Muscle layer of colon (tissue), 2 donors: ENCODE measurements at regions not wholly inside any gene's neighbourhood (a gene's known extent, or its start where the extent isn't known, plus 50 kb on each side); places are given as distances from the start of the nearest gene placed in this dataset.
"Not testable (repeated sequence)": the region's sequence is repeated elsewhere in the genome, so short reads cannot be mapped to it uniquely, and the experiment has no call there.

Experiments
- H3K27ac ChIP-seq: one replicate; pipeline ENCODE4 v1.7.0; 2013; ENCODE audit warnings: low read depth, mild to moderate bottlenecking, low read length, moderate library complexity
- H3K27me3 ChIP-seq, 2 donors: one replicate each; pipeline ENCODE4 v1.7.0; 2013; ENCODE audit warnings: low read length in 2 of 2, mild to moderate bottlenecking in 2 of 2; ENCODE audit not compliant: insufficient read depth in 2 of 2, control insufficient read depth in 1 of 2
- H3K36me3 ChIP-seq: one replicate; pipeline ENCODE4 v1.7.0; 2013; ENCODE audit warnings: mild to moderate bottlenecking, low read length; ENCODE audit not compliant: insufficient read depth
- H3K4me1 ChIP-seq: one replicate; pipeline ENCODE4 v1.7.0; 2013; ENCODE audit warnings: mild to moderate bottlenecking, low read length; ENCODE audit not compliant: insufficient read depth
- H3K4me3 ChIP-seq, 2 donors: one replicate each; pipeline ENCODE4 v1.7.0; 2013; ENCODE audit warnings: low read length in 2 of 2, low read depth in 1 of 2, mild to moderate bottlenecking in 1 of 2, moderate library complexity in 1 of 2
- H3K9ac ChIP-seq: one replicate; pipeline ENCODE4 v1.7.0; 2013; ENCODE audit warnings: low read length
- H3K9me3 ChIP-seq: one replicate; pipeline ENCODE4 v1.7.0; 2013; ENCODE audit warnings: mild to moderate bottlenecking, low read length
- donor health status: abdominal sarcoma.
- donor health status: Adenocarcinoma of cecum.

DNA sequence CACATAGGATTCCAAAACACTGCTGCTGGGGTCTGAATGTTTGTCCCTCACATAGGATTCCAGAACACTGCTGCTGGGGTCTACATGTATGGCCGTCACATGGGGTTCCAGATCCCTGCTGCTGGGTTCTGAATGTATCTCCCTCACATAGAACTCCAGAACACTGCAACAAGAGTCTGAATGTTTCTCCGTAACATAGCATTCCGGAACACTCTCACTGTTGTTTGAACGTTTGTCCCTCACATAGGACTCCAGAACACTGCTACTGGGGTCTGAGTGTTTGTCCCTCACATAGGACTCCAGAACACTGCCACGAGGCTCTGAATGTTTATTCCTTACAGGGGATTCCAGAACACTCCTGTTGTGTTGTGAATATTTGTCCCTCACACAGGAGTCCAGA is 216.8 kb downstream of the FOXD4L6 start:
- Histone ChIP-seq H3K9ac (no peak overlapping the region), H3K36me3 (no peaks in the 10 kb centered on the region), H3K9me3 (peaks cover 100% of the 10 kb centered on the region), H3K27ac (no peak overlapping the region), H3K4me3 (peak overlapping the region in 1 of 2 donors; percentile 36), H3K27me3 (no peaks in the 10 kb centered on the region), H3K4me1 (no peaks in the 10 kb centered on the region)

DNA sequence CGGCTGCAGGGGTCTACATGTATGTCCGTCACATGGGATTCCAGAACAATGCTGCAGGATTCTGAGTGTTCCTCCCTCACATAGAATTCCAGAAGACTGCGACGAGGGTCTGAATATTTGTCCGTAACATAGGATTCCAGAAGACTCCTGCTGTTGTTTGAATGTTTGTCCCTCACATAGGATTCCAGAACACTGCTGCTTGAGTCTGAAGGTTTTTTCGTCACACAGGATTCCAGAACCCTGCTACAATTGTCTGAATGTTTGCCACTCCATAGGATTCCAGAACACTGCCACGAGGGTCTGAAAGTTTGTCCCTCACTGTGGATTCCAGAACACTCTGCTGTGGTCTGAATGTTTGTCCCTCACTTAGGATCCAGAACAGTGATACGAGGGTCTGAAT is 217.5 kb downstream of the FOXD4L6 start:
- H3K9ac ChIP-seq, H3K4me1 ChIP-seq, H3K27ac ChIP-seq, H3K36me3 ChIP-seq, H3K27me3 ChIP-seq: not testable (repeated sequence)
- Histone ChIP-seq H3K4me3 (peak overlapping the region in 1 of 2 donors; percentile 36), H3K9me3 (peaks cover 98% of the 10 kb centered on the region)

DNA sequence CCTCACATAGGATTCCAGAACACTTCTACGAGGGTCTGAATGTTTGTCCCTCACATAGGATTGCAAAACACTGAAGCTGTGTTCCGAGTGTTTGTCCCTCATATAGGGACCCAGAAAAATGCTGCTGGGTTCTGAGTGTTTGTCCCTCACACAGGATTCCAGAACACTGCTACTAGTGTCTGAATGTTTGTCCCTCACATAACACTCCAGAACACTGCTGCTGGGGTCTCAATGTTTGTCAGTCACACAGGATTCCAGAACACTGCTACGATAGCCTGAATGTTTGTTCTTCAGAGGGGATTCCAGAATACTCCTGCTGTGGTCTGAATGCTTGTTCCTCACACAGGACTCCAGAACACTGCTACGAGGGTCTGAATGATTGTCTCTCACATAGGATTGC is 218.7 kb downstream of the FOXD4L6 start:
- peaks cover 98% of the 10 kb centered on the region for H3K9me3 ChIP-seq
- peak overlapping the region in 1 of 2 donors; percentile 36 for H3K4me3 ChIP-seq
- H3K9ac ChIP-seq, result no peak overlapping the region
- H3K27ac ChIP-seq, result no peak overlapping the region
- no peaks in the 10 kb centered on the region for H3K27me3 ChIP-seq
- H3K4me1 ChIP-seq, result no peaks in the 10 kb centered on the region
- no peaks in the 10 kb centered on the region for H3K36me3 ChIP-seq

DNA sequence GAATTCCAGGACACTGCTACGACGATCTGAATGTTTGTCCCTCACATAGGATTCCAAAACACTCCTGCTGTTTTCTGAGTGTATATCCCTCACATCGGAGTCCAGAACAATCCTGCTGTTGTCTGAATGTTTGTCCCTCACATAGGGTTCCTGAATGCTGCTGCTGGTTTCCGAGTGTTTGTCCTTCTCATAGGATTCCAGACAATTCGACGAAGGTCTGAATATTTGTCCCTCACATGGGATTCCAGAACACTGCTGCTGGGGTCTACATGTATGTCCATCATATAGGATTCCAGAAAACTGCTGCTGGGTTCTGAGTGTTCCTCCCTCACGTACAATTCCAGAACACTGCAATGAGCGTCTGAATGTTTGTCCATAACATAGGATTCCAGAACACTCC is 219.4 kb downstream of the FOXD4L6 start:
- not testable (repeated sequence) for H3K4me1 ChIP-seq, H3K27me3 ChIP-seq, H3K9ac ChIP-seq, H3K27ac ChIP-seq, H3K36me3 ChIP-seq
- peak overlapping the region; percentile 1 to 36 for H3K4me3 ChIP-seq
- peaks cover 97% of the 10 kb centered on the region for H3K9me3 ChIP-seq

DNA sequence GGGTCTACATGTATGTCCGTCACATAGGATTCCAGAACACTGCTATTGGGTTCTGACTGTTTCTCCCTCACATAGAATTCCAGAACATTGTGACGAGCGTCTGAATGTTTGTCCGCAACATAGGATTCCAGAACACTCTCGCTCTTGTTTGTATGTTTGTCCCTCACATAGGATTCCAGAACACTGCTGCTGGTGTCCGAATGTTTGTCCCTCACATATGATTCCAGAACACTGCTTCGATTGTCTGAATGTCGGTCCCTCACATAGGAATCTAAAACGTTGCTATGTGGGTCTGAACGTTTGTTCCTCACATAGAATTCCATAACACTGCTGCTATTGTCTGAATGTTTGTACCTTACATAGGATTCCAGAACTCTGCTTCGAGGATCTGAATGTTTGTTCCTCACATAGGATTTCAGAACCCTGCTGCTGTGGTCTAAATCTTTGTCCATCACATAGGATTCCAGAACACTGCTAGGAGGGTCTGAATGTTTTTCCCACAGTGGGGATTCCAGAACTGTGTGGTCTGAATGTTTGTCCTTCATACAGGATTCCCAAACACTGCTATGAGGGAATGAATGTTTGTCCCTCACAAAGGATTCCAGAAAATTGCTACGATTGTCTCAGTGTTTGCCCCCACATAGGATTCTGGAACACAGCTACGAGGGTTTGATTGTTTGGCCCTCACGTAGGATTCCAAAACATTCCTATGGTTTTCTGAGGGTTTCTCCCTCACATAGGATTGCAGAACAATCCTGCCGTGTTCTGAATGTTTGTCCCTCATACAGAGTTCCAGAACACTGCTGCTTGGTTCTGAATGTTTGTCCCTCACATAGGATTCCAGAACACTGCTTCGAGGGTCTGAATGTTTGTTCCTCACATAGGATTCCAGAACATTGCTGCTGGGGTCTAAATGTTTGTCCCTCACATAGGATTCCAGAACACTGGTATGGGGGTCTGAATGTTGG is 220.5 kb downstream of the FOXD4L6 start:
- no peaks in the 10 kb centered on the region for H3K4me1 ChIP-seq
- H3K36me3 ChIP-seq, result no peaks in the 10 kb centered on the region
- H3K9me3 ChIP-seq, result peaks cover 95% of the 10 kb centered on the region
- no peak overlapping the region for H3K9ac ChIP-seq
- no peak overlapping the region for H3K27ac ChIP-seq
- peak overlapping the region in 1 of 2 donors; percentile 32 for H3K4me3 ChIP-seq
- H3K27me3 ChIP-seq, result no peaks in the 10 kb centered on the region

DNA sequence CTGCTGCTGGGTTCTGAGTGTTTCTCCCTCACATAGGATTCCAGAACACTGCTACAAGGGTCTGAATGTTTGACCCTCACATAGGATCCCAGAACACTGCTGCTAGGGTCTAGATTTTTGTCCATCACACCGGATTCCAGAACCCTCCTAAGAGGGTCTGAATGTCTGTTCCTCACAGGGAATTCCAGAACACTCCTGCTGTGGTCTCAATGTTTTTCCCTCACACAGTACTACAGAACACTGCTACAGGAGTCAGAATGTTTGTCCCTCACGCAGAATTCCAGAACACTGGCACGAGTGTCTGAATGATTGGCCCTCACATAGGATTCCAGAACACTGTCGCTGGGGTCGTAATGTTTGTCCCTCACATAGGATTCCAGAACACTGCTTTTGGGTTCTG is 221.6 kb downstream of the FOXD4L6 start:
- H3K4me3 ChIP-seq, H3K27ac ChIP-seq, H3K27me3 ChIP-seq, H3K4me1 ChIP-seq, H3K36me3 ChIP-seq, H3K9ac ChIP-seq: not testable (repeated sequence)
- peaks cover 95% of the 10 kb centered on the region for H3K9me3 ChIP-seq

DNA sequence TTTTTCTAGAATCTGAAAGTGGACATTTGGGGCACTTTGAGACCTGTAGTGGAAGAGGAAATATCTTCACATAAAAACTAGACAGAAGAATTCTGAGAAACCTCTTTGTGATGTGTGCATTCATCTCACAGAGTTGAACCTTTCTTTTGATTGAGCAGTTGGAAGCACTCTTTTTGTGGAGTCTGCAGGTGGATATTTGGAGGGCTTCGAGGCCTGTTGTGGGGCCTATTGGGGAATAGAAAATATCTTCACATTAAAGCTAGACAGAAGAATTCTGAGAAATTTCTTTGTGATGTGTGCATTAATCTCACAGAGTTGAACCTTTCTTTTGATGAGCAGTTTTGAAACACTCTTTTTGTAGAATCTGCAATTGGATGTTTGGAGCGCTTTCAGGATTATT is 236.2 kb downstream of the FOXD4L6 start:
- not testable (repeated sequence) for H3K4me1 ChIP-seq, H3K36me3 ChIP-seq, H3K27me3 ChIP-seq, H3K9ac ChIP-seq, H3K27ac ChIP-seq, H3K4me3 ChIP-seq
- peaks cover 58% of the 10 kb centered on the region for H3K9me3 ChIP-seq

DNA sequence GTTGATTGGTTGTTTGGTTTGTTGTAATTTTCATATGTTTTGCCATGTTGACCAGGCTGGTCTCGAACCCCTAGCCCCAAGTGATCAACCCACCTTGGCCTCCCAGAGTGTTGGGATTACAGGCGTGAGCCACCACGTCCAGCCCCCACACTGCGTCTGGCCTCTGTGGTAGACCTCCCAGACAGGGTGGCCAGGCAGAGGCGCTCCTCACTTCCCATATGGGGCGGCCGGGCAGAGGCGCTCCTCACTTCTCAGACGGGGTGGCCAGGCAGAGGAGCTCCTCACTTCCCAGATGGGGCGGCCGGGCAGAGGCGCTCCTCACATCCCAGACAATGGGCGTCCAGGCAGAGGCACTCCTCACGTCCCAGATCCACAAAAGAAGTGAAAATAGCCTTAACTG is 242.6 kb downstream of the FOXD4L6 start:
- peaks cover 43% of the 10 kb centered on the region for H3K9me3 ChIP-seq
- H3K4me1 ChIP-seq, H3K4me3 ChIP-seq, H3K36me3 ChIP-seq, H3K27me3 ChIP-seq, H3K9ac ChIP-seq, H3K27ac ChIP-seq: not testable (repeated sequence)

DNA sequence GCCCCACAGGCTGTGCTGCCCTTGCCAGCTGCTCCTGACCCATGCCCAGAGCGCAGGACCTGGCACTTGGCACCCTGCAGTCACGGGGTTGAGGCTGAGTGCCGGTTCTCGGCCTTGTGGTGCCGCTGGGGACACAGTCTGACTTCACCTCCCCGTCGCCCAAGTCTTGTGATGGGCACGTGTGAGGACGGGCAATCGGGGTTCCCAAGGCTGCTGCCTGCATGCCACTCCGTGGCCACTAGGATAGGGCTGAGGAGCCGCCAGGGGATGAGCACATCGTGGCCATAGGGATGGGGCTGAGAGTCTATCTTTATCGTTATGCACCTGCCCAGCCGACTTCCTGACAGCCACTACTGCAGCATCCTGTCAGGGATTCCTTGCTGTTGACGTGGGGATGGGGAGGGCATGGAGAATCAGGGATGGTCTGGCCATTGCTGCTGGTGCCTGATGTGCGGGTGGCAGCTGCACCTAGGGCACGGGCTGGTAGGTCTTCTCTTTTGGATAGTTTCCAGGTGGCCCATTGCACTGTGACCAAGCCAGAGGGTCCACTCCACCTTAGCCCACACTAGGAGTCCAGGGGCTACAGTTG is 243.5 kb downstream of the FOXD4L6 start:
- peaks cover 43% of the 10 kb centered on the region for H3K9me3 ChIP-seq
- not testable (repeated sequence) for H3K27ac ChIP-seq, H3K4me3 ChIP-seq, H3K27me3 ChIP-seq, H3K4me1 ChIP-seq, H3K9ac ChIP-seq, H3K36me3 ChIP-seq

DNA sequence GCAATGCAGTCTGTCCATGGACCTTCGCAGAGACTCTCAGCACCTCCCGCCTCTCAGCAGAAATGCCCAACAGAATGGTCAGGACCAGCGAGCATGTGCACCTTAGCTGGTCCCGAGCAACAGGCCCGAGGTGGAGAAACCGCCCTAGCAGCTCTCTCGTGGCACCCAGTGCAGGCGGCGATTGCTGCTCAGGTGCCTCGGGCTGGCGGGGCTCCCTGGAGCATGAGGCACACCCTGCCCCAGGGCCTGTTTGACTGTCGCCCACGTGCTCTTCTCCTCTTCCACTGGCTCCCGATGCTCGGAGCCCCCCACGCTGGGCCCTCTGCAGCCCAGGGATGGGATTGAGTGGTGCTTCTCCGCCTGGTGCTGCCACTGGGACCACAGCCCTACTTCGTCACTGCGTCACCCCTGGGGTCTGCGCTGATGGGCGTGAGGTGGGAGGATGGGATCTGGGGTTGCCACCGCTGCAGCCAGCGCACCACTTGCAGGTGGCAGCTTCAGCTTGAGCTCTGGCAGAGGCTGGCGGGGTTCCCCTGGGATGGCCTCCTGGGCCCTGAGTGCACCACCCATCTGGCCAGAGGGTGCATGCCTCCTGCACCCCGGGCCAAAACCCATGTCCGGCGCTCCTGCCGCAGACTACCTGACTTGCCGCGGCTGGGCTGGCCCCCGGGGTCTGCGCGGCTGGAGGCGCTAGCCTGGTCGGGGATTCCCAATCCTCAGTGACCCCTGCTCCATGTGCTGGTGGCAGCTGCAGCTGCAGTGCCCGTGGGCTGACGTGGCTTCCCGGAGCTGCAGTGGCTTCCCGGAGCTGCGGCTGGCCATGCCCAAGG is 244.2 kb downstream of the FOXD4L6 start:
- Histone ChIP-seq H3K4me1 (no peaks in the 10 kb centered on the region), H3K9me3 (peaks cover 36% of the 10 kb centered on the region), H3K36me3 (no peaks in the 10 kb centered on the region), H3K9ac (no peak overlapping the region), H3K27me3 (no peaks in the 10 kb centered on the region), H3K27ac (no peak overlapping the region), H3K4me3 (no peak overlapping the region)

DNA sequence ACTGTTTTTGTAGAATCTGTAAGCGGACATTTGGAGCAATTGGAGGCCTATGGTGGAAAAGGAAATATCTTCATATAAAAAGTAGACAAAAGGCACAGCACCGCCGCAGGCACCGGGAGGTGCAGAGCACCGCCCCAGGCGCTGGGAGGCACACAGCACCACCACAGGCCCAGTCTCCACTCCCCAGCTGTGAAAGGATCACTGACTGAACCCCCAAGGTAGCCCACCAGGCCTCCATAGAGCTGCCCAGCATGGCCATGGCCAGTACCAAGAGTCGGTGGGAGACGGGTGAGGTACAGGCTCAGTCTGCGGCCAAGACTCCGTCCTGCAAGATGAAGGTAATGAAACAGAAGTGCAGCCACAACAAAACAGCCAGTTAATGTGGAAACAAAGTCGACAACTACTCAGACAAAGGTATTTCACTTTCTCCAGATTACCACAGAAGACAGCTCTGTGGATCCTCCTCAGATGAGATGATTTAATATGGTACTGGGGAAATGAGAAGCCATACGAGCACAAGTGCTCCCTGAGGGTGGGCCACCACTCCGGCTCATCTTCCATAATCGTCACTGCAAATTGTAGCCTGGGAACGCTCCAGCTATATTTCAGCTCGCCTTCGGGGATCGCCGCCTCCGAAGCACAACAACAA is 244.9 kb downstream of the FOXD4L6 start:
- peaks cover 36% of the 10 kb centered on the region for H3K9me3 ChIP-seq
- not testable (repeated sequence) for H3K4me1 ChIP-seq, H3K27me3 ChIP-seq, H3K9ac ChIP-seq, H3K36me3 ChIP-seq, H3K27ac ChIP-seq, H3K4me3 ChIP-seq
